Keratinocyte (primary cell): ENCODE measurements at regions not wholly inside any gene's neighbourhood (a gene's known extent, or its start where the extent isn't known, plus 50 kb on each side); places are given as distances from the start of the nearest gene placed in this dataset.

Source experiments
- DNase-seq: peaks from one replicate; pipeline ENCODE4 v3.0.0-alpha.2; 2011; ENCODE audit warnings: low read depth, missing footprints, low spot score
- FAIRE-seq: peaks from 2 replicates; lab custom pipeline; 2011; peaks lifted over from hg19 to GRCh38; lab: Jason Lieb, UNC
- H2AFZ ChIP-seq: 2 replicates; pipeline ENCODE4 v1.6.0; 2012; ENCODE audit warnings: low read length, control low read depth, inconsistent platforms; ENCODE audit not compliant: control insufficient read depth
- H3K27ac ChIP-seq: 2 replicates; pipeline ENCODE4 v1.5.1; 2011; ENCODE audit warnings: low read length; ENCODE audit not compliant: control insufficient read depth, insufficient read depth
- H3K27me3 ChIP-seq: 3 replicates; pipeline ENCODE4 v1.6.0; 2011; ENCODE audit warnings: low read length; ENCODE audit not compliant: control insufficient read depth, insufficient read depth; ENCODE audit errors: extremely low read depth
- H3K36me3 ChIP-seq, 2 experiments: 2 replicates in 1 of 2; 3 replicates in 1 of 2; pipeline ENCODE4 v1.5.1; 2011; ENCODE audit warnings: low read length in 2 of 2, mild to moderate bottlenecking in 1 of 2; ENCODE audit not compliant: control insufficient read depth in 2 of 2, insufficient read depth in 2 of 2; ENCODE audit errors: extremely low read depth in 1 of 2
- H3K4me1 ChIP-seq: 3 replicates; pipeline ENCODE4 v1.5.1; 2011; ENCODE audit warnings: low read length; ENCODE audit not compliant: control insufficient read depth, insufficient read depth; ENCODE audit errors: extremely low read depth
- H3K4me2 ChIP-seq: 3 replicates; pipeline ENCODE4 v1.6.0; 2011; ENCODE audit warnings: low read depth, low read length; ENCODE audit not compliant: control insufficient read depth, insufficient read depth; ENCODE audit errors: extremely low read depth
- H3K4me3 ChIP-seq, 3 experiments: fragments of 200-600 bp in 1 of 3; sonication (generic) in 1 of 3; 2 replicates in 2 of 3; 3 replicates in 1 of 3; pipeline ENCODE4 v1.5.1; 2011 to 2016; ENCODE audit warnings: low read length in 3 of 3, mild to moderate bottlenecking in 3 of 3, control low read depth in 2 of 3, inconsistent platforms in 1 of 3, low read depth in 1 of 3, mixed read lengths in 1 of 3, mixed run types in 1 of 3, moderate library complexity in 1 of 3; ENCODE audit not compliant: control insufficient read depth in 2 of 3, insufficient read depth in 2 of 3; ENCODE audit errors: extremely low read depth in 1 of 3
- H3K79me2 ChIP-seq: 2 replicates; pipeline ENCODE4 v1.6.0; 2012; ENCODE audit warnings: low read length; ENCODE audit not compliant: control insufficient read depth, insufficient read depth
- H3K9ac ChIP-seq: 3 replicates; pipeline ENCODE4 v1.6.0; 2011; ENCODE audit warnings: low read length; ENCODE audit not compliant: control insufficient read depth, insufficient read depth; ENCODE audit errors: extremely low read depth
- H3K9me1 ChIP-seq: 3 replicates; pipeline ENCODE4 v1.6.0; 2011; ENCODE audit warnings: low read length; ENCODE audit not compliant: control insufficient read depth, insufficient read depth; ENCODE audit errors: extremely low read depth
- H3K9me3 ChIP-seq: 2 replicates; pipeline ENCODE4 v1.5.1; 2012; ENCODE audit warnings: low read depth, low read length; ENCODE audit not compliant: control insufficient read depth
- H4K20me1 ChIP-seq: 3 replicates; pipeline ENCODE4 v1.6.0; 2011; ENCODE audit warnings: low read length; ENCODE audit not compliant: control insufficient read depth, insufficient read depth; ENCODE audit errors: extremely low read depth
- EZH2 ChIP-seq: IDR thresholded peaks from one replicate; pipeline ENCODE4 v1.6.1; 2012; ENCODE audit warnings: inconsistent platforms, mild to moderate bottlenecking, low read length, moderate library complexity
- dilution Hi-C: fragments of 300-500 bp; cut with MboI; formaldehyde crosslinking; loops from one replicate; pipeline ENCODE4 v1.7.0; 2020; ENCODE audit warnings: low sequenced_read_pairs; ENCODE audit not compliant: extremely low pct_ligation_motif_present
- TF ChIP-seq, protein P1 (sequence below), 3 experiments: IDR thresholded peaks in 1 of 3; conservative IDR thresholded peaks in 1 of 3; optimal IDR thresholded peaks in 1 of 3; 2 replicates in 2 of 3; 3 replicates in 1 of 3; pipeline versions ENCODE3 to v1.5.1; 2011; ENCODE audit warnings: low read length in 3 of 3, mild to moderate bottlenecking in 3 of 3, moderate library complexity in 2 of 3, control low read depth in 1 of 3, inconsistent platforms in 1 of 3; ENCODE audit not compliant: insufficient read depth in 2 of 3; ENCODE audit errors: extremely low read depth in 1 of 3

DNA sequence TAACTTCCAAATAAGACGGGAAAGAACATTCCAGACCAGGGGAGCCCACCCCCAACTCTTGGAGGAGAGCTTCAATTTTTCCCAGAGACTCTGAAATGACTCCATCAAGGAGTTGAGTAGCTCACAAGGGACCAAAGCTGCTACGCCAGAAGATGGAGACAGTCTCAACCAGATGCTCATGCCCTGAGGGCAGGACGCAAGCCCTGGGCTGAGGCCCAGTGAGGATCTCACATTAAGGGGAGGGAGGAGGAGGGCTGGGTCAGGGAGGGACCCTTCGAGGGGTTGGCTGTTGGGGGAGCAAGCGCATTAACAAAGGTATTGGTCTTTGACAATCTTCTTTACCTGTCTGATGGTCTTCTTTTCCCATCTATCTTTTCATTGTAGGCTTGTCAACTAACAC, 141.3 kb upstream of the SLC1A4 start:
- dilution Hi-C loops, result no loop called here
- H3K4me2 ChIP-seq, result peak overlapping the region; percentile 65

DNA sequence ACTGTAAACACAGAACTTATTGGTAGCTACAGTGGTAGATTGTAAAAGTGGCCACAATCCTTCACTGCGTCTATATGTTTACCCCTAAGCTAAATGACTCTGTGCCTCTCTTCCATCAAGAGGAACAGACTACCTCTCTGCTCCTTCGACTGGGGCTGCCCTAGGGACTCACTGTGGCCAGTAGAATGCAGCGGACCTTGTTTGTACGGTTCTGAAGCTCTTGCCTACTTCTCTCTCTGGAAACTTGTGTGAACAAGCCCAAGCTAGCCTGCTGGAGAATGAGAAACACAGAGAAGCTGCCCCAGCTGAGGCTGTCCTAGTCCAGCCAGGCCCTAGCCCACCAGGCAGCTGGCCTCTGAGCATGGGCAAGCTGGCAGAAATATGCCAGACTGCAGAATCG, 140.8 kb upstream of the SLC1A4 start:
- DNase-seq (no peak), FAIRE-seq (peak; percentile 29)
- no peaks in the 10 kb centered on the region for H3K9me1 ChIP-seq
- H3K4me1 ChIP-seq, result peaks cover 13% of the 10 kb centered on the region
- no peak overlapping the region for H3K4me3 ChIP-seq
- no peaks in the 10 kb centered on the region for H4K20me1 ChIP-seq
- H3K9ac ChIP-seq, result no peak overlapping the region
- H3K36me3 ChIP-seq, result no peaks in the 10 kb centered on the region
- no peaks in the 10 kb centered on the region for H3K79me2 ChIP-seq
- peak overlapping the region; percentile 61 for H2AFZ ChIP-seq
- dilution Hi-C loops, result no loop called here
- no peaks in the 10 kb centered on the region for H3K9me3 ChIP-seq
- no peak overlapping the region for H3K27ac ChIP-seq
- peak overlapping the region; percentile 65 for H3K4me2 ChIP-seq
- H3K27me3 ChIP-seq, result no peaks in the 10 kb centered on the region
- TF ChIP-seq EZH2, result no peak
- TF ChIP-seq, protein P1, sequence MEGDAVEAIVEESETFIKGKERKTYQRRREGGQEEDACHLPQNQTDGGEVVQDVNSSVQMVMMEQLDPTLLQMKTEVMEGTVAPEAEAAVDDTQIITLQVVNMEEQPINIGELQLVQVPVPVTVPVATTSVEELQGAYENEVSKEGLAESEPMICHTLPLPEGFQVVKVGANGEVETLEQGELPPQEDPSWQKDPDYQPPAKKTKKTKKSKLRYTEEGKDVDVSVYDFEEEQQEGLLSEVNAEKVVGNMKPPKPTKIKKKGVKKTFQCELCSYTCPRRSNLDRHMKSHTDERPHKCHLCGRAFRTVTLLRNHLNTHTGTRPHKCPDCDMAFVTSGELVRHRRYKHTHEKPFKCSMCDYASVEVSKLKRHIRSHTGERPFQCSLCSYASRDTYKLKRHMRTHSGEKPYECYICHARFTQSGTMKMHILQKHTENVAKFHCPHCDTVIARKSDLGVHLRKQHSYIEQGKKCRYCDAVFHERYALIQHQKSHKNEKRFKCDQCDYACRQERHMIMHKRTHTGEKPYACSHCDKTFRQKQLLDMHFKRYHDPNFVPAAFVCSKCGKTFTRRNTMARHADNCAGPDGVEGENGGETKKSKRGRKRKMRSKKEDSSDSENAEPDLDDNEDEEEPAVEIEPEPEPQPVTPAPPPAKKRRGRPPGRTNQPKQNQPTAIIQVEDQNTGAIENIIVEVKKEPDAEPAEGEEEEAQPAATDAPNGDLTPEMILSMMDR (optimal IDR thresholded peaks at IDR 0.05 in 1 of 3, IDR thresholded peaks at IDR 0.05 in 1 of 3, conservative IDR thresholded peaks at IDR 0.05 in 1 of 3; ENCODE audit: extremely low read depth in 1 of 3, insufficient read depth in 2 of 3, low read length in 3 of 3), result no peak

More for the DNA sequence above, 141.3 kb upstream of the SLC1A4 start:
- Histone ChIP-seq H4K20me1 (no peaks in the 10 kb centered on the region), H3K27me3 (no peaks in the 10 kb centered on the region), H3K36me3 (no peaks in the 10 kb centered on the region), H3K27ac (no peak overlapping the region), H3K79me2 (no peaks in the 10 kb centered on the region), H2AFZ (peak overlapping the region; percentile 61), H3K4me1 (peaks cover 13% of the 10 kb centered on the region), H3K9me3 (no peaks in the 10 kb centered on the region), H3K9me1 (no peaks in the 10 kb centered on the region), H3K4me3 (no peak overlapping the region), H3K9ac (no peak overlapping the region)
- TF ChIP-seq, protein P1 (optimal IDR thresholded peaks at IDR 0.05 in 1 of 3, IDR thresholded peaks at IDR 0.05 in 1 of 3, conservative IDR thresholded peaks at IDR 0.05 in 1 of 3; ENCODE audit: extremely low read depth in 1 of 3, insufficient read depth in 2 of 3, low read length in 3 of 3), result no peak
- no peak for TF ChIP-seq EZH2
- FAIRE-seq, result no peak
- no peak for DNase-seq
